PC-9 (cell line): ENCODE measurements at regions not wholly inside any gene's neighbourhood (a gene's known extent, or its start where the extent isn't known, plus 50 kb on each side); places are given as distances from the start of the nearest gene placed in this dataset.

Experiments
- BruUV-seq: library from RNA; stranded (reverse); fragments of 400-500 nt; replicated peaks from 2 replicates; lab custom pipeline; 2021; lab: Mats Ljungman, UMichigan
- CTCF ChIA-PET: fragments of 300-600 bp; sonication (Branson Sonifier 250); formaldehyde crosslinking; loops from one replicate; lab custom pipeline; 2022; ENCODE audit warnings: antibody characterized with exemption; lab: Charles Lee
- POLR2A ChIA-PET: fragments of 300-600 bp; sonication (Branson Sonifier 250); formaldehyde crosslinking; loops from one replicate; lab custom pipeline; 2022; ENCODE audit warnings: antibody characterized with exemption; ENCODE audit not compliant: unreplicated experiment; lab: Charles Lee
- DNase-seq, 2 experiments: peaks; one replicate each; pipeline versions ENCODE4 v3.0.0 to v3.0.0-alpha.2; 2015 to 2022; ENCODE audit warnings: mixed read lengths in 1 of 2
- H2AFZ ChIP-seq: fragments of 200-600 bp; sonication (generic); 2 replicates; pipeline ENCODE4 v1.8.1; 2017; ENCODE audit warnings: antibody characterized with exemption
- H3F3A ChIP-seq: fragments of 200-600 bp; sonication (generic); 2 replicates; pipeline ENCODE4 v1.8.1; 2017; ENCODE audit warnings: antibody characterized with exemption, mild to moderate bottlenecking, low read depth; ENCODE audit not compliant: insufficient read depth
- H3K27ac ChIP-seq: fragments of 200-600 bp; sonication (generic); 2 replicates; pipeline ENCODE4 v1.6.1; 2016; ENCODE audit warnings: mixed run types
- H3K27me3 ChIP-seq: fragments of 200-600 bp; sonication (generic); 2 replicates; pipeline ENCODE4 v1.6.1; 2016; ENCODE audit warnings: low read depth, mixed run types; ENCODE audit not compliant: insufficient read depth
- H3K36me3 ChIP-seq: fragments of 200-600 bp; sonication (generic); 2 replicates; pipeline ENCODE4 v1.6.1; 2016; ENCODE audit warnings: low read depth, mixed run types
- H3K4me1 ChIP-seq: fragments of 200-600 bp; sonication (generic); replicated peaks from 2 replicates; pipeline ENCODE4 v1.6.1; 2016; ENCODE audit warnings: mixed run types; ENCODE audit not compliant: insufficient read depth
- H3K4me2 ChIP-seq: fragments of 200-600 bp; sonication (generic); 2 replicates; pipeline ENCODE4 v1.6.1; 2017; ENCODE audit warnings: mixed run types
- H3K4me3 ChIP-seq: fragments of 200-600 bp; sonication (generic); 2 replicates; pipeline ENCODE4 v1.6.1; 2016; ENCODE audit warnings: mixed run types
- H3K79me2 ChIP-seq: fragments of 200-600 bp; sonication (generic); 2 replicates; pipeline ENCODE4 v1.6.1; 2017; ENCODE audit warnings: low read depth, mixed run types
- H3K9me2 ChIP-seq: fragments of 200-600 bp; sonication (generic); 2 replicates; pipeline ENCODE4 v1.8.1; 2017; ENCODE audit warnings: mild to moderate bottlenecking; ENCODE audit not compliant: insufficient read depth
- H3K9me3 ChIP-seq: fragments of 200-600 bp; sonication (generic); 2 replicates; pipeline ENCODE4 v1.8.1; 2016; ENCODE audit warnings: low read depth; ENCODE audit not compliant: insufficient read depth
- H4K20me1 ChIP-seq: fragments of 200-600 bp; sonication (generic); 2 replicates; pipeline ENCODE4 v1.8.1; 2017; ENCODE audit not compliant: insufficient read depth
- CTCF ChIP-seq: fragments of 200-600 bp; sonication (generic); conservative IDR thresholded peaks from 2 replicates; pipeline ENCODE4 v1.6.1; 2017; ENCODE audit warnings: mixed run types, antibody characterized with exemption, mild to moderate bottlenecking, moderate library complexity
- EZH2 ChIP-seq: fragments of 200-600 bp; sonication (generic); IDR thresholded peaks from 2 replicates; pipeline ENCODE4 v1.8.0; 2017; ENCODE audit warnings: antibody characterized with exemption, low read depth
- intact Hi-C: fragments of 100-400 bp; cut with micrococcal nuclease; formaldehyde crosslinking; loops from one replicate; pipeline ENCODE4 v1.10.0; 2022; ENCODE audit not compliant: unreplicated experiment

- TF ChIP-seq CTCF, result no peak
- no peak for TF ChIP-seq EZH2
- intact Hi-C loops, result no loop called here
- H3K4me2 ChIP-seq, result no peak overlapping the region
- H3K9me2 ChIP-seq, result no peaks in the 10 kb centered on the region
- no peaks in the 10 kb centered on the region for H3K4me1 ChIP-seq
- BruUV-seq, result no TSS peak
- CTCF ChIA-PET, result no interaction called here
- no peaks in the 10 kb centered on the region for H3K36me3 ChIP-seq
- no peaks in the 10 kb centered on the region for H3K27me3 ChIP-seq
- DNase-seq, result no peak
- no peaks in the 10 kb centered on the region for H4K20me1 ChIP-seq
- POLR2A ChIA-PET, result no interaction called here
- H2AFZ ChIP-seq, result no peak overlapping the region
- no peaks in the 10 kb centered on the region for H3K9me3 ChIP-seq
- H3K27ac ChIP-seq, result no peak overlapping the region
- H3F3A ChIP-seq, result no peaks in the 10 kb centered on the region
- H3K79me2 ChIP-seq, result no peaks in the 10 kb centered on the region
- H3K4me3 ChIP-seq, result no peak overlapping the region
Measured at GRCh38 chr2:219775506-219775905, 148.1 kb downstream of the SLC4A3 start.

GRCh38 chr2:219777388-219777787 is 150.0 kb downstream of the SLC4A3 start:
- H3K4me3 ChIP-seq, result no peak overlapping the region
- no peak overlapping the region for H3K4me2 ChIP-seq
- H4K20me1 ChIP-seq, result no peaks in the 10 kb centered on the region
- intact Hi-C loops, result no loop called here
- ChIA-PET POLR2A (no interaction called here), CTCF (no interaction called here)
- H3F3A ChIP-seq, result no peaks in the 10 kb centered on the region
- no peaks in the 10 kb centered on the region for H3K36me3 ChIP-seq
- no peaks in the 10 kb centered on the region for H3K4me1 ChIP-seq
- no TSS peak for BruUV-seq
- H3K79me2 ChIP-seq, result no peaks in the 10 kb centered on the region
- H3K27ac ChIP-seq, result no peak overlapping the region
- no peak for DNase-seq
- H2AFZ ChIP-seq, result no peak overlapping the region
- no peaks in the 10 kb centered on the region for H3K27me3 ChIP-seq
- TF ChIP-seq CTCF, result no peak
- no peak for TF ChIP-seq EZH2
- H3K9me3 ChIP-seq, result no peaks in the 10 kb centered on the region
- no peaks in the 10 kb centered on the region for H3K9me2 ChIP-seq

DNA sequence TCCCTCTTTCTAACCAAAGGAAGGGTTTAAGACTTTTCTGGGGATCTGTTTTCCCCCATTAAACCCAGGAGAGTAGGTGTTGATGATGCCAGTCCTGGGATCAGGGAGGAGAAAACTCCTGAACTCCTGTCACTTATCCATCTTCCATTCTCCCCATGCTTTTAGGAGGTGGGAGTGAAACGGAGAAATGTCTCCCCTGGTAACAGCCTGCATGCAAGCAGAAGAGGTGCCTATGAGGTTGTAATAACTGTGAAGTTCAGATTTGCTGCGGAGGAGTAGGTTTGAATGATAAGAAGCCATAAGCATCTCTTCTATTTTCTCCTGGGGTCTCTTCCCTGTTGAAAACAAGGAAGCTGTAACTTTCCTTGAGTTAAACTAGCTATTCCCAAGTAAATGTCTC is 150.8 kb downstream of the SLC4A3 start:
- no peak overlapping the region for H2AFZ ChIP-seq
- ChIA-PET POLR2A (no interaction called here), CTCF (no interaction called here)
- no peaks in the 10 kb centered on the region for H3K36me3 ChIP-seq
- intact Hi-C loops, result no loop called here
- H3K27me3 ChIP-seq, result no peaks in the 10 kb centered on the region
- H3F3A ChIP-seq, result no peaks in the 10 kb centered on the region
- no peaks in the 10 kb centered on the region for H3K79me2 ChIP-seq
- DNase-seq, result no peak
- H3K4me3 ChIP-seq, result no peak overlapping the region
- H3K4me2 ChIP-seq, result no peak overlapping the region
- H3K9me3 ChIP-seq, result no peaks in the 10 kb centered on the region
- TF ChIP-seq EZH2 (no peak), CTCF (no peak)
- no peaks in the 10 kb centered on the region for H4K20me1 ChIP-seq
- no TSS peak for BruUV-seq
- no peak overlapping the region for H3K27ac ChIP-seq
- no peaks in the 10 kb centered on the region for H3K9me2 ChIP-seq
- no peaks in the 10 kb centered on the region for H3K4me1 ChIP-seq
